ENCODE measurements at regions not wholly inside any gene's neighbourhood (a gene's known extent, or its start where the extent isn't known, plus 50 kb on each side); places are given as distances from the start of the nearest gene placed in this dataset.

DNA sequence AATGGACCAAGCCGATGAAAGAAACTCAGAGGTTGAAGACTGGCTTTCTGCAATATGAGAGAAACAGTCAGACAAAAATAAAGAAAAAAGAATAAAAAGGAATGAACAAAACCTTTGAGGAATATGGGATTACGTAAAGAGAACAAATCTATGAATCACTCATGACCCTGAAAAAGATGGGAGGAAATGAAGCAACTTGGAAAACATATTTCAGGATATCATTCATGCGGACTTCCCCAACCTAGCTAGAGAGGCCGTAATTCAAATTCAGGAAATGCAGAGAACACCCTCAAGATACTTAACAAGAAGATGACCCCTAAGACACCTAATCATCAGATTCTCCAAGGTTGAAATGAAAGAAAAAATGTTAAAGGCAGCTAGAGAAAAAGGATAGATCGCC, 705.3 kb upstream of the CHRM3 start:
- Histone ChIP-seq H3K4me2 (ENCODE audit: insufficient read depth, low read length) (no peak overlapping the region), H4K20me1 (replicated peaks; ENCODE audit: control insufficient read depth, insufficient read depth, low read length) (no peaks in the 10 kb centered on the region), H3K27me3 (ENCODE audit: control insufficient read depth in 2 of 2, insufficient read depth in 2 of 2, low read length in 2 of 2) (no peaks in the 10 kb centered on the region), H3K9me3 (replicated peaks; ENCODE audit: control insufficient read depth, insufficient read depth, low read depth, low read length) (no peaks in the 10 kb centered on the region; the same call in 1 of the 2 replicates), H3K79me2 (ENCODE audit: control insufficient read depth, insufficient read depth, low read length) (no peaks in the 10 kb centered on the region), H3K36me3 (ENCODE audit: control insufficient read depth, insufficient read depth, low read length) (no peaks in the 10 kb centered on the region), H3K4me3 (no peak overlapping the region), H3K9ac (ENCODE audit: insufficient read depth in 1 of 2, low read depth in 2 of 2, low read length in 2 of 2) (no peak overlapping the region), H3K9me1 (ENCODE audit: control insufficient read depth, insufficient read depth, low read length) (no peaks in the 10 kb centered on the region), H3K4me1 (replicated peaks in 1 of 2; ENCODE audit: control insufficient read depth in 2 of 2, insufficient read depth in 2 of 2, low read length in 2 of 2) (no peaks in the 10 kb centered on the region), H3K27ac (ENCODE audit: extremely low read depth, low read depth, low read length) (no peak overlapping the region), H2AFZ (ENCODE audit: low read depth, low read length) (no peak overlapping the region)
- ChIA-PET POLR2A (no interaction called here), CTCF (ENCODE audit: low intra/inter-chr PET ratio) (no interaction called here)
- FAIRE-seq (no peak), ATAC-seq (no peak), DNase-seq (ENCODE audit: extremely low read depth in 1 of 4, low spot score in 3 of 4) (no peak)
- intact Hi-C loops (cut with micrococcal nuclease) (no loop called here), in situ Hi-C loops (cut with MboI) (no loop called here)
- TF ChIP-seq, protein P1, sequence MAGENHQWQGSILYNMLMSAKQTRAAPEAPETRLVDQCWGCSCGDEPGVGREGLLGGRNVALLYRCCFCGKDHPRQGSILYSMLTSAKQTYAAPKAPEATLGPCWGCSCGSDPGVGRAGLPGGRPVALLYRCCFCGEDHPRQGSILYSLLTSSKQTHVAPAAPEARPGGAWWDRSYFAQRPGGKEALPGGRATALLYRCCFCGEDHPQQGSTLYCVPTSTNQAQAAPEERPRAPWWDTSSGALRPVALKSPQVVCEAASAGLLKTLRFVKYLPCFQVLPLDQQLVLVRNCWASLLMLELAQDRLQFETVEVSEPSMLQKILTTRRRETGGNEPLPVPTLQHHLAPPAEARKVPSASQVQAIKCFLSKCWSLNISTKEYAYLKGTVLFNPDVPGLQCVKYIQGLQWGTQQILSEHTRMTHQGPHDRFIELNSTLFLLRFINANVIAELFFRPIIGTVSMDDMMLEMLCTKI (IDR thresholded peaks at IDR 0.05; ENCODE audit: partially characterized antibody): no peak
- TF ChIP-seq ZNF12 (CRISPR knock-in tag; IDR thresholded peaks at IDR 0.05) (no peak), RCOR1 (IDR thresholded peaks at IDR 0.05; ENCODE audit: borderline replicate concordance in 1 of 2, low read depth in 2 of 2, low read length in 2 of 2) (no peak)
- TF ChIP-seq, protein P2, sequence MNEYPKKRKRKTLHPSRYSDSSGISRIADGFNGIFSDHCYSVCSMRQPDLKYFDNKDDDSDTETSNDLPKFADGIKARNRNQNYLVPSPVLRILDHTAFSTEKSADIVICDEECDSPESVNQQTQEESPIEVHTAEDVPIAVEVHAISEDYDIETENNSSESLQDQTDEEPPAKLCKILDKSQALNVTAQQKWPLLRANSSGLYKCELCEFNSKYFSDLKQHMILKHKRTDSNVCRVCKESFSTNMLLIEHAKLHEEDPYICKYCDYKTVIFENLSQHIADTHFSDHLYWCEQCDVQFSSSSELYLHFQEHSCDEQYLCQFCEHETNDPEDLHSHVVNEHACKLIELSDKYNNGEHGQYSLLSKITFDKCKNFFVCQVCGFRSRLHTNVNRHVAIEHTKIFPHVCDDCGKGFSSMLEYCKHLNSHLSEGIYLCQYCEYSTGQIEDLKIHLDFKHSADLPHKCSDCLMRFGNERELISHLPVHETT (CRISPR knock-in tag; conservative IDR thresholded peaks at IDR 0.05 in 1 of 2, IDR thresholded peaks at IDR 0.05 in 1 of 2): no peak
- TF ChIP-seq, protein P3, sequence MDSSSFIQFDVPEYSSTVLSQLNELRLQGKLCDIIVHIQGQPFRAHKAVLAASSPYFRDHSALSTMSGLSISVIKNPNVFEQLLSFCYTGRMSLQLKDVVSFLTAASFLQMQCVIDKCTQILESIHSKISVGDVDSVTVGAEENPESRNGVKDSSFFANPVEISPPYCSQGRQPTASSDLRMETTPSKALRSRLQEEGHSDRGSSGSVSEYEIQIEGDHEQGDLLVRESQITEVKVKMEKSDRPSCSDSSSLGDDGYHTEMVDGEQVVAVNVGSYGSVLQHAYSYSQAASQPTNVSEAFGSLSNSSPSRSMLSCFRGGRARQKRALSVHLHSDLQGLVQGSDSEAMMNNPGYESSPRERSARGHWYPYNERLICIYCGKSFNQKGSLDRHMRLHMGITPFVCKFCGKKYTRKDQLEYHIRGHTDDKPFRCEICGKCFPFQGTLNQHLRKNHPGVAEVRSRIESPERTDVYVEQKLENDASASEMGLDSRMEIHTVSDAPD (CRISPR knock-in tag; IDR thresholded peaks at IDR 0.05): no peak
- BruUV-seq (replicated peaks): no TSS peak
- WGBS (ENCODE audit: insufficient coverage, low coverage, missing lambda C conversion rate): 3% methylated on average over 5 of the region's 5 CpGs

All from K562 (cell line).